ENCODE measurements at regions not wholly inside any gene's neighbourhood (a gene's known extent, or its start where the extent isn't known, plus 50 kb on each side); places are given as distances from the start of the nearest gene placed in this dataset.

- H3K27ac ChIP-seq: no peak overlapping the region
- WGBS (ENCODE audit: insufficient coverage, low coverage, low lambda C conversion rate, missing lambda C conversion rate): 68% methylated on average over 5 of the region's 5 CpGs
- intact Hi-C loops (cut with DNase I): no loop called here
Observed at GRCh38 chr18:45221363-45221762, 393.9 kb upstream of the SLC14A2 start.

GRCh38 chr18:45222180-45222579 is 393.1 kb upstream of the SLC14A2 start:
- 39% methylated on average over 3 of the region's 3 CpGs for WGBS (ENCODE audit: insufficient coverage, low coverage, low lambda C conversion rate, missing lambda C conversion rate)
- intact Hi-C loops (cut with DNase I): no loop called here
- no peak for ATAC-seq
- H3K4me3 ChIP-seq: no peak overlapping the region
- H3K36me3 ChIP-seq: no peaks in the 10 kb centered on the region
- H3K9me3 ChIP-seq: no peaks in the 10 kb centered on the region
- H3K27ac ChIP-seq: no peak overlapping the region
- H3K27me3 ChIP-seq: no peaks in the 10 kb centered on the region
- H3K4me1 ChIP-seq: no peaks in the 10 kb centered on the region
- TF ChIP-seq CTCF (IDR thresholded peaks at IDR 0.05) (no peak), POLR2A (IDR thresholded peaks at IDR 0.05) (no peak)
- DNase-seq: no peak

More at GRCh38 chr18:45221363-45221762, 393.9 kb upstream of the SLC14A2 start:
- H3K9me3 ChIP-seq: no peaks in the 10 kb centered on the region
- H3K4me1 ChIP-seq: no peaks in the 10 kb centered on the region
- ATAC-seq (no peak), DNase-seq (no peak)
- no peaks in the 10 kb centered on the region for H3K36me3 ChIP-seq
- H3K4me3 ChIP-seq: no peak overlapping the region
- H3K27me3 ChIP-seq: no peaks in the 10 kb centered on the region
- no peak for TF ChIP-seq POLR2A (IDR thresholded peaks at IDR 0.05)
- TF ChIP-seq CTCF (IDR thresholded peaks at IDR 0.05): no peak

- Histone ChIP-seq H3K9me3 (no peaks in the 10 kb centered on the region), H3K4me3 (no peak overlapping the region), H3K36me3 (no peaks in the 10 kb centered on the region), H3K27ac (no peak overlapping the region), H3K27me3 (no peaks in the 10 kb centered on the region), H3K4me1 (no peaks in the 10 kb centered on the region)
- TF ChIP-seq POLR2A (IDR thresholded peaks at IDR 0.05): no peak
- TF ChIP-seq CTCF (IDR thresholded peaks at IDR 0.05): no peak
- intact Hi-C loops (cut with DNase I): no loop called here
- DNase-seq (no peak), ATAC-seq (no peak)
- 100% methylated on average over 1 of the region's 1 CpG for WGBS (ENCODE audit: insufficient coverage, low coverage, low lambda C conversion rate, missing lambda C conversion rate)
Observed at GRCh38 chr18:45227001-45227742, 388.1 kb upstream of the SLC14A2 start.

GRCh38 chr18:45228796-45229388 is 386.4 kb upstream of the SLC14A2 start:
- H3K27me3 ChIP-seq: no peaks in the 10 kb centered on the region
- H3K36me3 ChIP-seq: no peaks in the 10 kb centered on the region
- ATAC-seq (no peak), DNase-seq (no peak)
- H3K4me3 ChIP-seq: no peak overlapping the region
- no peak overlapping the region for H3K27ac ChIP-seq
- no peak for TF ChIP-seq CTCF (IDR thresholded peaks at IDR 0.05)
- TF ChIP-seq POLR2A (IDR thresholded peaks at IDR 0.05): no peak
- H3K9me3 ChIP-seq: no peaks in the 10 kb centered on the region
- no peaks in the 10 kb centered on the region for H3K4me1 ChIP-seq
- WGBS (ENCODE audit: insufficient coverage, low coverage, low lambda C conversion rate, missing lambda C conversion rate): 79% methylated on average over 7 of the region's 7 CpGs
- intact Hi-C loops (cut with DNase I): no loop called here

All from right lobe of liver (tissue), 6 donors.